ENCODE measurements at regions not wholly inside any gene's neighbourhood (a gene's known extent, or its start where the extent isn't known, plus 50 kb on each side); places are given as distances from the start of the nearest gene placed in this dataset.

- TF ChIP-seq, protein P1, sequence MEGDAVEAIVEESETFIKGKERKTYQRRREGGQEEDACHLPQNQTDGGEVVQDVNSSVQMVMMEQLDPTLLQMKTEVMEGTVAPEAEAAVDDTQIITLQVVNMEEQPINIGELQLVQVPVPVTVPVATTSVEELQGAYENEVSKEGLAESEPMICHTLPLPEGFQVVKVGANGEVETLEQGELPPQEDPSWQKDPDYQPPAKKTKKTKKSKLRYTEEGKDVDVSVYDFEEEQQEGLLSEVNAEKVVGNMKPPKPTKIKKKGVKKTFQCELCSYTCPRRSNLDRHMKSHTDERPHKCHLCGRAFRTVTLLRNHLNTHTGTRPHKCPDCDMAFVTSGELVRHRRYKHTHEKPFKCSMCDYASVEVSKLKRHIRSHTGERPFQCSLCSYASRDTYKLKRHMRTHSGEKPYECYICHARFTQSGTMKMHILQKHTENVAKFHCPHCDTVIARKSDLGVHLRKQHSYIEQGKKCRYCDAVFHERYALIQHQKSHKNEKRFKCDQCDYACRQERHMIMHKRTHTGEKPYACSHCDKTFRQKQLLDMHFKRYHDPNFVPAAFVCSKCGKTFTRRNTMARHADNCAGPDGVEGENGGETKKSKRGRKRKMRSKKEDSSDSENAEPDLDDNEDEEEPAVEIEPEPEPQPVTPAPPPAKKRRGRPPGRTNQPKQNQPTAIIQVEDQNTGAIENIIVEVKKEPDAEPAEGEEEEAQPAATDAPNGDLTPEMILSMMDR (IDR thresholded peaks at IDR 0.05; ENCODE audit: control extremely low read depth in 1 of 3, insufficient read depth in 1 of 3, low read depth in 1 of 3, low read length in 3 of 3) = no peak
- TF ChIP-seq POLR2A (IDR thresholded peaks at IDR 0.05; ENCODE audit: control extremely low read depth in 1 of 2, low read depth in 2 of 2, low read length in 2 of 2) (no peak), TCF12 (IDR thresholded peaks at IDR 0.05; ENCODE audit: low read depth, low read length) (no peak)
These were observed 96.9 kb upstream of the GLS start for GRCh38 chr2:190783513-190784263.
